Ishikawa (cell line): ENCODE measurements at regions not wholly inside any gene's neighbourhood (a gene's known extent, or its start where the extent isn't known, plus 50 kb on each side); places are given as distances from the start of the nearest gene placed in this dataset.

ENCODE experiments used
- CEBPB ChIP-seq: IDR thresholded peaks from 2 replicates; pipeline ENCODE4 v1.6.1; 2012
- CREB1 ChIP-seq: IDR thresholded peaks from 2 replicates; pipeline ENCODE4 v1.6.1; 2012; ENCODE audit warnings: low read depth
- EGR1 ChIP-seq: IDR thresholded peaks from 2 replicates; pipeline ENCODE4 v1.6.1; 2012
- EP300 ChIP-seq: IDR thresholded peaks from 2 replicates; pipeline ENCODE4 v1.6.1; 2012; ENCODE audit warnings: borderline replicate concordance
- FOXM1 ChIP-seq: IDR thresholded peaks from 2 replicates; pipeline ENCODE4 v1.6.1; 2012; ENCODE audit warnings: low read depth, borderline replicate concordance
- NFIC ChIP-seq: IDR thresholded peaks from 2 replicates; pipeline ENCODE4 v1.6.1; 2012
- RAD21 ChIP-seq: IDR thresholded peaks from 2 replicates; pipeline ENCODE4 v1.6.1; 2012; ENCODE audit warnings: low read depth
- TAF1 ChIP-seq: IDR thresholded peaks from 2 replicates; pipeline ENCODE4 v1.6.1; 2012; ENCODE audit warnings: low read depth, mild to moderate bottlenecking
- TCF12 ChIP-seq: IDR thresholded peaks from 2 replicates; pipeline ENCODE4 v1.6.1; 2012; ENCODE audit warnings: low read depth
- TEAD4 ChIP-seq: IDR thresholded peaks from 2 replicates; pipeline ENCODE4 v1.6.1; 2012
- USF1 ChIP-seq: IDR thresholded peaks from 2 replicates; pipeline ENCODE4 v1.6.1; 2012
- YY1 ChIP-seq: IDR thresholded peaks from 2 replicates; pipeline ENCODE4 v1.6.1; 2012; ENCODE audit warnings: low read depth
- ZBTB7A ChIP-seq: IDR thresholded peaks from 2 replicates; pipeline ENCODE4 v1.6.1; 2012; ENCODE audit warnings: low read depth
- TF ChIP-seq, protein P1 (sequence below): IDR thresholded peaks from 2 replicates; pipeline ENCODE4 v1.6.1; 2012
- TF ChIP-seq, protein P2 (sequence below): IDR thresholded peaks from 2 replicates; pipeline ENCODE4 v1.6.1; 2012; ENCODE audit warnings: low read depth, mild to moderate bottlenecking

DNA sequence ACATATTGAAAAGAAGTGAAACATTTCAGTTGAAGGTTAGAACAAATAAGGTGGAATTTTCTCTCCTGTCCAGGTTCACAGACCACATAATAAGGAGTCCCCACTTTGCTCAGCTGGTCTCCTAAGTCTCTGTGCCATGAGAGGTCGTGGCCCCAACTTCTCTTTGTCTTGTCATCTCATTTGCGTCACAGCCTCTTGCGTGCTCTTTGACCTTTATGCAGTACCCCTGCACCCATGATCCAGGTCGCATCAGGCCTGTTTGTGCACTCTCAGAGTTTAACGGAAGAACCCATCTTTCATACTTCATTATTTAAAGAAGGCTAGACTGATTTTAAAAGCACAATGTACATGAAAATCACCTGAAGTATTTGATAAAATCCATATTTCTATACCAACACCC, 110.4 kb upstream of the BMP2 start:
- TF ChIP-seq EP300: no peak
- TF ChIP-seq TCF12: no peak
- no peak for TF ChIP-seq FOXM1

DNA sequence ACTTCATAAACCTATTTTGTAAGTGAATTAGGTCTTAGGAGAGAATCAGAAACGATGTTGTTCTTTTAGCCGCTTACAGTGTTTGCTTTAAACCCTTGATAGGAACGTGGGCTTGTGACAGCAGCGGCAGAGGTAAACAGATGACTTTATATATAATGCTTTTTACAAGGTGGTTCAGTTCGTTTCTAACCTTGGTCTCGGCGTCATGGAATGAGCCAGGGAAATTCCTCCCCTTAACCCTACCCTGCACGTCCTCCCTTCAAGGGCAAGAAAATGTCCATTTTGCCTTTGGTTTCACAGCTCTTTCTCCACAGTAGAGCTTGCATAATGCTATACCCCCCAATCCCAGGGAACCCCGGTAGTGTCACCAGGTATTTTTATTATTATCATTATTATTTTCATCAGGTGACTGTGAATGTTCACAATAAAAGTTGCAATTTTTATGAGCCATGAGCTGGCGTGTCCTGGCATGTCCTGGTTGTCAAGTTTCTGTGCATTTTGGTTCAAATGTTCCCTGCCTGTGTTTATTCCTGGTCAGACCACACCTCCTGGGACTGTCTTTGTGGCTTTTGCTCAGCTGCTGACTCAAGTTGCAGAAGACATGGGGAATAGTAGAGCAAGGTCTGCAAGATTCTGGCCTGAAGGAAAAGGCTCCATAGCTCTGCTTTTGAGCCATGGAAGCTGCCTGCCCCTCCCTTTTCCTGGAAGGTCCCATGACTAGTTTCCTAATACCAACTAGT, 112.8 kb upstream of the BMP2 start:
- no peak for TF ChIP-seq EGR1
- no peak for TF ChIP-seq EP300
- no peak for TF ChIP-seq FOXM1
- TF ChIP-seq, protein P1, sequence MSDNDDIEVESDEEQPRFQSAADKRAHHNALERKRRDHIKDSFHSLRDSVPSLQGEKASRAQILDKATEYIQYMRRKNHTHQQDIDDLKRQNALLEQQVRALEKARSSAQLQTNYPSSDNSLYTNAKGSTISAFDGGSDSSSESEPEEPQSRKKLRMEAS: no peak
- no peak for TF ChIP-seq TEAD4
- TF ChIP-seq, protein P2, sequence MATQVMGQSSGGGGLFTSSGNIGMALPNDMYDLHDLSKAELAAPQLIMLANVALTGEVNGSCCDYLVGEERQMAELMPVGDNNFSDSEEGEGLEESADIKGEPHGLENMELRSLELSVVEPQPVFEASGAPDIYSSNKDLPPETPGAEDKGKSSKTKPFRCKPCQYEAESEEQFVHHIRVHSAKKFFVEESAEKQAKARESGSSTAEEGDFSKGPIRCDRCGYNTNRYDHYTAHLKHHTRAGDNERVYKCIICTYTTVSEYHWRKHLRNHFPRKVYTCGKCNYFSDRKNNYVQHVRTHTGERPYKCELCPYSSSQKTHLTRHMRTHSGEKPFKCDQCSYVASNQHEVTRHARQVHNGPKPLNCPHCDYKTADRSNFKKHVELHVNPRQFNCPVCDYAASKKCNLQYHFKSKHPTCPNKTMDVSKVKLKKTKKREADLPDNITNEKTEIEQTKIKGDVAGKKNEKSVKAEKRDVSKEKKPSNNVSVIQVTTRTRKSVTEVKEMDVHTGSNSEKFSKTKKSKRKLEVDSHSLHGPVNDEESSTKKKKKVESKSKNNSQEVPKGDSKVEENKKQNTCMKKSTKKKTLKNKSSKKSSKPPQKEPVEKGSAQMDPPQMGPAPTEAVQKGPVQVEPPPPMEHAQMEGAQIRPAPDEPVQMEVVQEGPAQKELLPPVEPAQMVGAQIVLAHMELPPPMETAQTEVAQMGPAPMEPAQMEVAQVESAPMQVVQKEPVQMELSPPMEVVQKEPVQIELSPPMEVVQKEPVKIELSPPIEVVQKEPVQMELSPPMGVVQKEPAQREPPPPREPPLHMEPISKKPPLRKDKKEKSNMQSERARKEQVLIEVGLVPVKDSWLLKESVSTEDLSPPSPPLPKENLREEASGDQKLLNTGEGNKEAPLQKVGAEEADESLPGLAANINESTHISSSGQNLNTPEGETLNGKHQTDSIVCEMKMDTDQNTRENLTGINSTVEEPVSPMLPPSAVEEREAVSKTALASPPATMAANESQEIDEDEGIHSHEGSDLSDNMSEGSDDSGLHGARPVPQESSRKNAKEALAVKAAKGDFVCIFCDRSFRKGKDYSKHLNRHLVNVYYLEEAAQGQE: no peak
- TF ChIP-seq CREB1: no peak
- TF ChIP-seq RAD21: no peak
- no peak for TF ChIP-seq TAF1
- no peak for TF ChIP-seq TCF12

- TF ChIP-seq CREB1: no peak
- no peak for TF ChIP-seq TAF1
- no peak for TF ChIP-seq RAD21
These were observed 115.9 kb upstream of the BMP2 start for GRCh38 chr20:6651561-6651960.

- no peak for TF ChIP-seq USF1
- no peak for TF ChIP-seq TCF12
- TF ChIP-seq YY1: no peak
- TF ChIP-seq, protein P1: no peak
- TF ChIP-seq FOXM1: no peak
- TF ChIP-seq, protein P2: no peak
- TF ChIP-seq EP300: no peak
- no peak for TF ChIP-seq NFIC
- TF ChIP-seq EGR1: no peak
- no peak for TF ChIP-seq ZBTB7A
- TF ChIP-seq CEBPB: no peak
- TF ChIP-seq TEAD4: no peak
- TF ChIP-seq CREB1: no peak
- TF ChIP-seq RAD21: no peak
These were observed 116.5 kb upstream of the BMP2 start for GRCh38 chr20:6651016-6651415.

DNA sequence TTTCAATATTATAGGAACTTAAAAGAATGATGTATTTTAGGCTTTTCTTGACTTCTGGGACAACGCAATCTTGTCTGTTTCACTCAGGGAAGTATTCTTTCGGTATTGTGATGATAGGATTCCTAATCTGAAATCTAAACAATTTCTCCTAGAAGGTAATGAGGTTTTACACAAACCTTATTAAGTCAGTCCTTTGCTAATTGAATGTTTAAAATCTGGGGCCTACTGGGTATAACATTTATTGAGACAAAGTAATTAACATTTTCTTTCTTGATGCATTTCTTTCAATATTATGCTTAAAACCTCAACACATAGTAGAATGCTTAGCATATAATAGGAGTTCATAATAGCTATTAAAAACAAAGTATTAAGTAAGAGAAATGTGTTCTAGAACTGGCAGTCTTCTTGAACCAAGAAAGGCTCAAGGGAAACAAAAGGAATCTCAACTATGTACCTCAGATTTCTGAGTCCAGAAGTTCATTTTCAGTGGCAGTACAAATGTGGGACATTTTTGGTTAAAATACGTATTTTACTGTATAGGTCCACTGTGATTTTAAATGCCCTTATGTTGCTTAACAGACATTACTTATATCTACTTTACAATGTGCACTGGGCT, 121.4 kb upstream of the BMP2 start:
- TF ChIP-seq EP300: no peak
- TF ChIP-seq, protein P1: no peak
- TF ChIP-seq EGR1: no peak
- TF ChIP-seq CREB1: no peak
- TF ChIP-seq FOXM1: no peak
- no peak for TF ChIP-seq TAF1
- TF ChIP-seq USF1: no peak
- TF ChIP-seq, protein P2: no peak
- no peak for TF ChIP-seq CEBPB
- TF ChIP-seq ZBTB7A: no peak
- no peak for TF ChIP-seq RAD21
